Nucleus accumbens (tissue), 56 donors: ENCODE measurements at regions not wholly inside any gene's neighbourhood (a gene's known extent, or its start where the extent isn't known, plus 50 kb on each side); places are given as distances from the start of the nearest gene placed in this dataset.

Experiments used
- DNase-seq, 56 donors: peaks; one replicate each; lab custom pipeline; 2025; lab: John Stamatoyannopoulos, UW

GRCh38 chr5:136432705-136433104 is 67.4 kb upstream of the TRPC7 start:
- no peak for DNase-seq

- DNase-seq, result no peak
Measured at GRCh38 chr5:136430081-136430480, 64.7 kb upstream of the TRPC7 start.

GRCh38 chr5:136427426-136427825 is 62.1 kb upstream of the TRPC7 start:
- DNase-seq, result no peak

DNA sequence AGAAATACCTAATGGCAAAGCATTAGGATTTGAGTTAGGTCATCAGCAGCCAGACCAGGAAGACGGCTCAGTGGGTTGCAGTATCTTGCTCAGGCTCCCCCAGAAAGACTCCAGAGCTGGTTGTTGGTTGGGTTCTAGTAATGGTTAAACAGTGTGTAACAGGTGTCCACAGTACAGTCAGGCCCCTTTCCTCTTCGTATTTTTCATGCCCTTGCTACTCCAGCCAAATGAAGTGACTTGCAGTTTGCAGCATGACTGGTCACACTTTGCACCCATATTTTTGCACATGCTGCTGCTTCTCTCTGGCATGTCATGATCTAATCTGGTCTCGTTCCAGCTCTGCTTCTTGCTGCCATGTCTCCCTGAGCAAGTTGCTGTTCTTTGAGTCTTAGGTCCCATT is 60.6 kb upstream of the TRPC7 start:
- DNase-seq, result no peak

GRCh38 chr5:136424835-136425584 is 59.7 kb upstream of the TRPC7 start:
- peak in 49 of 56 donors; percentile 2 to 82 (median 33) for DNase-seq

DNA sequence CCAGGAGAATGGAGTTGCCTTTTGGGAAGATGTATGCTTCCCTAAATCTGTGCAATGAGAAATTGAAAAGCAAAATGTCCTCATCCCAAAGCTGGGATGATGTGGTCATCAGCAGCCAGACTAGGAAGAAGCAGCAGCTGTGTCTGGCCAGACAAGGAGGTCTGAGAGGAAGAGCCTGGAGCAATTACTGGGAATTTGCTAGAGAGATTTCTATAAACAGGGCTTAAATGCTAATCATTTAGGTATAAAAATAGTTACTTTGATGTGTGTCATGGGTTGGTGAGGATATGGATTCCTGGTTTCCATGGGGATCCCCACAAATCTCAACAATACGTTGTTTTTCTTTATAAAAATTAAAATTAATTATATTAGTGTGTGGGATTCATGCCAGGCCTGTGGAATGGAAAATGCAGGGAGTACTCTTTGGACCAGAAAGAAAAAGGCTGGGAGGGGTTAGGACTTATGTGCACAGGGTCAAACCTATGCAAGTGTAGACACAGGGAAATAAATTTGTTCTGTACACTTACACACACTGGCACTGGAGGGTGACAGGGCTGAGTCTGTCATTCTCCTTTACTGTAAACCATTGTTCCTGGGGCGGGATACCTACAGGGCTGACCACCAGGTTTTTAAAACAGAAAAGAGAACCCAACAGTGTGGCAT is 58.7 kb upstream of the TRPC7 start:
- no peak for DNase-seq

- no peak for DNase-seq
Measured at GRCh38 chr5:136420168-136420898, 55.0 kb upstream of the TRPC7 start.

DNA sequence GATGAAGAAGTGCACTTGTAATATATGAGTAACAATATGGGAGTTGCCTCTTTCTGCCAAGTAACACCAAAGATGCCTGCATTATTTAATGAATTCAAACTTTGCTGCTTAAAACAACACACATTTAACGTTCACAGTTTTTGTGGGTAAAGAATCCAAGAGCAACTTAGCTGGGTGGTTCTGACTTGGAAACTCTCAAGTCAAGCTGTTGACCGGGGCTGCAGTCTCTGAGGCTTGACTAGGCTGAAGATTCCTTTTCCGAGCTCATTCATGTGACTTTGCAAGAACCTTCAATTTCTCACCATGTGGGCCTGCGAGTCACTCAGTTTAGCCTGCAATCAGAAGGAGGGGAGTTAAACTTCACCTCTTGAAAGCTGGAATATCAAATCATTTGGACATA is 53.0 kb upstream of the TRPC7 start:
- DNase-seq, result no peak
